OCI-LY7 (cell line): ENCODE measurements at regions not wholly inside any gene's neighbourhood (a gene's known extent, or its start where the extent isn't known, plus 50 kb on each side); places are given as distances from the start of the nearest gene placed in this dataset.

Experiments
- BruUV-seq: library from RNA; stranded (reverse); fragments of 400-500 nt; replicated peaks from 2 replicates; lab custom pipeline; 2021; lab: Mats Ljungman, UMichigan
- CTCF ChIA-PET: fragments of 300-600 bp; sonication (Branson Sonifier 250); formaldehyde crosslinking; loops from one replicate; lab custom pipeline; 2022; ENCODE audit warnings: antibody characterized with exemption; ENCODE audit not compliant: unreplicated experiment; lab: Charles Lee
- POLR2A ChIA-PET: fragments of 300-600 bp; sonication (Branson Sonifier 250); formaldehyde crosslinking; loops from one replicate; lab custom pipeline; 2022; ENCODE audit warnings: antibody characterized with exemption; lab: Charles Lee
- DNase-seq: peaks from one replicate; pipeline ENCODE4 v3.0.0-alpha.2; 2015; ENCODE audit warnings: low spot score
- H2AFZ ChIP-seq: fragments of 200-600 bp; sonication (generic), shearing (Covaris generic); 2 replicates; pipeline ENCODE4 v1.6.1; 2014; ENCODE audit warnings: mild to moderate bottlenecking, antibody characterized with exemption, low read length, moderate library complexity
- H3K27ac ChIP-seq: fragments of 200-600 bp; sonication (generic); 2 replicates; pipeline ENCODE4 v1.5.1; 2014; ENCODE audit warnings: mixed run types, low read depth, mild to moderate bottlenecking, moderate library complexity, low read length, inconsistent platforms; ENCODE audit not compliant: poor library complexity, severe bottlenecking
- H3K36me3 ChIP-seq: fragments of 200-600 bp; sonication (generic); 2 replicates; pipeline ENCODE4 v1.6.1; 2014; ENCODE audit warnings: mild to moderate bottlenecking, antibody characterized with exemption, low read length, moderate library complexity, mixed read lengths; ENCODE audit not compliant: insufficient read depth
- H3K4me1 ChIP-seq: fragments of 200-600 bp; sonication (generic); 2 replicates; pipeline ENCODE4 v1.5.1; 2014; ENCODE audit warnings: mild to moderate bottlenecking, low read length; ENCODE audit not compliant: insufficient read depth, poor library complexity, severe bottlenecking
- H3K4me2 ChIP-seq: fragments of 200-600 bp; sonication (generic); 2 replicates; pipeline ENCODE4 v1.6.1; 2014; ENCODE audit warnings: mild to moderate bottlenecking, low read length
- H3K4me3 ChIP-seq: fragments of 200-600 bp; sonication (generic); 2 replicates; pipeline ENCODE4 v1.5.1; 2014; ENCODE audit warnings: mild to moderate bottlenecking, low read depth, low read length; ENCODE audit not compliant: poor library complexity, severe bottlenecking
- H3K79me2 ChIP-seq: fragments of 200-600 bp; sonication (generic); 2 replicates; pipeline ENCODE4 v1.6.1; 2016; ENCODE audit warnings: low read depth, mild to moderate bottlenecking, low read length, moderate library complexity, mixed read lengths; ENCODE audit not compliant: insufficient read depth
- H3K9me2 ChIP-seq: fragments of 200-600 bp; sonication (generic); 2 replicates; pipeline ENCODE4 v1.6.1; 2016; ENCODE audit warnings: mild to moderate bottlenecking, low read length, mixed read lengths; ENCODE audit not compliant: insufficient read depth
- H3K9me3 ChIP-seq: fragments of 200-600 bp; sonication (generic); 2 replicates; pipeline ENCODE4 v1.6.1; 2014; ENCODE audit warnings: mild to moderate bottlenecking, mixed run types, low read length, mixed read lengths
- H4K20me1 ChIP-seq: fragments of 200-600 bp; sonication (generic); 2 replicates; pipeline ENCODE4 v1.6.1; 2014; ENCODE audit warnings: mild to moderate bottlenecking, antibody characterized with exemption, low read length, moderate library complexity, mixed read lengths; ENCODE audit not compliant: insufficient read depth
- EZH2phosphoT487 ChIP-seq: fragments of 200-600 bp; sonication (generic); IDR thresholded peaks from 2 replicates; pipeline ENCODE4 v1.6.1; 2018; ENCODE audit warnings: low read depth, borderline replicate concordance, mild to moderate bottlenecking, mixed run types, antibody characterized with exemption, low read length, moderate library complexity, mixed read lengths
- intact Hi-C: fragments of 100-400 bp; cut with micrococcal nuclease; formaldehyde crosslinking; loops from one replicate; pipeline ENCODE4 v1.10.0; 2022; ENCODE audit not compliant: unreplicated experiment
- TF ChIP-seq, protein P1 (sequence below): fragments of 200-600 bp; sonication (generic); conservative IDR thresholded peaks from 2 replicates; pipeline ENCODE4 v1.5.1; 2014; ENCODE audit warnings: mild to moderate bottlenecking, antibody characterized with exemption, low read length, moderate library complexity, mixed read lengths

GRCh38 chr13:78256484-78256883 is 337.9 kb upstream of the EDNRB start:
- Histone ChIP-seq H3K79me2 (no peaks in the 10 kb centered on the region), H3K4me1 (no peaks in the 10 kb centered on the region), H3K9me3 (no peaks in the 10 kb centered on the region), H3K36me3 (no peaks in the 10 kb centered on the region), H2AFZ (no peak overlapping the region), H3K4me3 (no peak overlapping the region), H3K4me2 (no peak overlapping the region), H4K20me1 (no peaks in the 10 kb centered on the region), H3K27ac (no peak overlapping the region), H3K9me2 (no peaks in the 10 kb centered on the region)
- CTCF ChIA-PET, result no interaction called here
- TF ChIP-seq EZH2phosphoT487, result no peak
- TF ChIP-seq, protein P1, sequence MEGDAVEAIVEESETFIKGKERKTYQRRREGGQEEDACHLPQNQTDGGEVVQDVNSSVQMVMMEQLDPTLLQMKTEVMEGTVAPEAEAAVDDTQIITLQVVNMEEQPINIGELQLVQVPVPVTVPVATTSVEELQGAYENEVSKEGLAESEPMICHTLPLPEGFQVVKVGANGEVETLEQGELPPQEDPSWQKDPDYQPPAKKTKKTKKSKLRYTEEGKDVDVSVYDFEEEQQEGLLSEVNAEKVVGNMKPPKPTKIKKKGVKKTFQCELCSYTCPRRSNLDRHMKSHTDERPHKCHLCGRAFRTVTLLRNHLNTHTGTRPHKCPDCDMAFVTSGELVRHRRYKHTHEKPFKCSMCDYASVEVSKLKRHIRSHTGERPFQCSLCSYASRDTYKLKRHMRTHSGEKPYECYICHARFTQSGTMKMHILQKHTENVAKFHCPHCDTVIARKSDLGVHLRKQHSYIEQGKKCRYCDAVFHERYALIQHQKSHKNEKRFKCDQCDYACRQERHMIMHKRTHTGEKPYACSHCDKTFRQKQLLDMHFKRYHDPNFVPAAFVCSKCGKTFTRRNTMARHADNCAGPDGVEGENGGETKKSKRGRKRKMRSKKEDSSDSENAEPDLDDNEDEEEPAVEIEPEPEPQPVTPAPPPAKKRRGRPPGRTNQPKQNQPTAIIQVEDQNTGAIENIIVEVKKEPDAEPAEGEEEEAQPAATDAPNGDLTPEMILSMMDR, result no peak
- intact Hi-C loops, result no loop called here
- no peak for DNase-seq
- POLR2A ChIA-PET, result no interaction called here
- no TSS peak for BruUV-seq

GRCh38 chr13:78254113-78254512 is 335.5 kb upstream of the EDNRB start:
- Histone ChIP-seq H4K20me1 (no peaks in the 10 kb centered on the region), H3K79me2 (no peaks in the 10 kb centered on the region), H3K9me2 (no peaks in the 10 kb centered on the region), H3K4me2 (no peak overlapping the region), H3K4me3 (no peak overlapping the region), H3K27ac (no peak overlapping the region), H3K4me1 (no peaks in the 10 kb centered on the region), H2AFZ (no peak overlapping the region), H3K9me3 (no peaks in the 10 kb centered on the region), H3K36me3 (no peaks in the 10 kb centered on the region)
- DNase-seq, result no peak
- no TSS peak for BruUV-seq
- intact Hi-C loops, result no loop called here
- no peak for TF ChIP-seq EZH2phosphoT487
- TF ChIP-seq, protein P1, result no peak
- ChIA-PET POLR2A (interaction anchor here (0.7 to 1.1 kb wide), 2 partner anchors 13 to 465 kb away, joined by 3 to 4 read pairs; no protein-coding TSS in a partner anchor), CTCF (no interaction called here)

DNA sequence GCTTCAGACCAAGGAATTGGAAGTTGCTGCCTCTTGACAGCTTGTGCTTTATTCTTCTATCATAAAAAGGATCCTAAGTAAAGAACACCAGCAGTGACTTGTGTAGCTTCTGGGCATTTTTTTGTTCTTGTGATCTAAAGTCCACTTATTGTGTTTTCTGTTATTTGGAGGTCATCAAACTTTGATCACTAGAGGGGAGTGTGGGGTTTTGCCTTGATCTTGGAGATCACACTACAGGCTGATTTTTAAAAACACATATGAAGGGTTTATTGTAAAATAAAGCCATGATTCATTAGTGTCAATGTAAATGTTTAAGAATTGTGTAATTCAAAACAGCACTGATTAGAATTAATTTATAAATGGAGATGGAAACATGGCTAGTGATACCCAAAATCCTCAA is 328.7 kb upstream of the EDNRB start:
- no peaks in the 10 kb centered on the region for H3K36me3 ChIP-seq
- H3K79me2 ChIP-seq, result no peaks in the 10 kb centered on the region
- H3K4me1 ChIP-seq, result no peaks in the 10 kb centered on the region
- H3K4me2 ChIP-seq, result no peak overlapping the region
- intact Hi-C loops, result no loop called here
- H3K4me3 ChIP-seq, result no peak overlapping the region
- CTCF ChIA-PET, result no interaction called here
- no peak for DNase-seq
- POLR2A ChIA-PET, result no interaction called here
- H4K20me1 ChIP-seq, result no peaks in the 10 kb centered on the region
- TF ChIP-seq, protein P1, result no peak
- no peak for TF ChIP-seq EZH2phosphoT487
- BruUV-seq, result no TSS peak
- no peaks in the 10 kb centered on the region for H3K9me2 ChIP-seq
- H3K9me3 ChIP-seq, result no peaks in the 10 kb centered on the region
- H3K27ac ChIP-seq, result no peak overlapping the region
- no peak overlapping the region for H2AFZ ChIP-seq
